ENCODE measurements at regions not wholly inside any gene's neighbourhood (a gene's known extent, or its start where the extent isn't known, plus 50 kb on each side); places are given as distances from the start of the nearest gene placed in this dataset.

- Histone ChIP-seq H2AFZ (ENCODE audit: low read depth, low read length, poor library complexity, severe bottlenecking) (no peak overlapping the region), H3K4me2 (ENCODE audit: low read length) (no peak overlapping the region), H3K9me2 (ENCODE audit: insufficient read depth) (no peaks in the 10 kb centered on the region), H3K4me3 (replicated peaks in 1 of 2; ENCODE audit: low read depth in 1 of 2, low read length in 2 of 2) (no peak overlapping the region), H3K4me1 (ENCODE audit: control insufficient read depth in 1 of 2, insufficient read depth in 2 of 2, low read length in 2 of 2) (no peaks in the 10 kb centered on the region), H3K9me3 (ENCODE audit: control insufficient read depth in 1 of 2, insufficient read depth in 1 of 2, low read depth in 1 of 2, low read length in 2 of 2) (no peaks in the 10 kb centered on the region), H4K20me1 (ENCODE audit: insufficient read depth) (no peaks in the 10 kb centered on the region), H3K27ac (ENCODE audit: low read depth, low read length) (no peak overlapping the region), H3K79me2 (ENCODE audit: insufficient read depth, low read length) (no peaks in the 10 kb centered on the region), H3K9ac (ENCODE audit: low read length) (no peak overlapping the region), H3K36me3 (ENCODE audit: control insufficient read depth in 1 of 2, insufficient read depth in 2 of 2, low read length in 2 of 2) (no peaks in the 10 kb centered on the region), H3K27me3 (ENCODE audit: insufficient read depth, low read length) (peaks cover 27% of the 10 kb centered on the region)
- intact Hi-C loops (cut with micrococcal nuclease), result no loop called here
- ATAC-seq, result no peak
- DNase-seq (ENCODE audit: low read depth, low spot score), result no peak
- ChIA-PET POLR2A (no interaction called here), RAD21 (ENCODE audit: low non-redundant PET in 1 of 2, low total read pairs in 2 of 2, uncharacterized antibody in 2 of 2, unreplicated experiment in 2 of 2) (no interaction called here), CTCF (interaction anchor here (1.6 to 2.2 kb wide), 2 partner anchors 8 to 21 kb away, joined by 7 to 11 read pairs; no protein-coding TSS in a partner anchor)
- no peak for TF ChIP-seq ZFX (IDR thresholded peaks at IDR 0.05)
- no TSS peak for BruUV-seq (replicated peaks)
Measured at GRCh38 chr1:204771358-204771757, 85.8 kb upstream of the LRRN2 start.

- H3K27me3 ChIP-seq (ENCODE audit: insufficient read depth, low read length), result peaks cover 20% of the 10 kb centered on the region
- H3K9ac ChIP-seq (ENCODE audit: low read length), result no peak overlapping the region
- intact Hi-C loops (cut with micrococcal nuclease), result no loop called here
- H3K27ac ChIP-seq (ENCODE audit: low read depth, low read length), result no peak overlapping the region
- no peak overlapping the region for H3K4me3 ChIP-seq (replicated peaks in 1 of 2; ENCODE audit: low read depth in 1 of 2, low read length in 2 of 2)
- H2AFZ ChIP-seq (ENCODE audit: low read depth, low read length, poor library complexity, severe bottlenecking), result no peak overlapping the region
- H4K20me1 ChIP-seq (ENCODE audit: insufficient read depth), result no peaks in the 10 kb centered on the region
- H3K79me2 ChIP-seq (ENCODE audit: insufficient read depth, low read length), result no peaks in the 10 kb centered on the region
- no peaks in the 10 kb centered on the region for H3K9me3 ChIP-seq (ENCODE audit: control insufficient read depth in 1 of 2, insufficient read depth in 1 of 2, low read depth in 1 of 2, low read length in 2 of 2)
- no TSS peak for BruUV-seq (replicated peaks)
- no peak overlapping the region for H3K4me2 ChIP-seq (ENCODE audit: low read length)
- CTCF ChIA-PET, result interaction anchor here (1.3 to 1.6 kb wide), 2 partner anchors 10 kb away, joined by 6 to 7 read pairs; no protein-coding TSS in a partner anchor
- RAD21 ChIA-PET (ENCODE audit: low non-redundant PET in 1 of 2, low total read pairs in 2 of 2, uncharacterized antibody in 2 of 2, unreplicated experiment in 2 of 2), result no interaction called here
- DNase-seq (ENCODE audit: low read depth, low spot score), result no peak
- TF ChIP-seq MAX (IDR thresholded peaks at IDR 0.05), result no peak
- TF ChIP-seq FOSL1 (IDR thresholded peaks at IDR 0.05; ENCODE audit: low read depth), result no peak
- TF ChIP-seq SRF (IDR thresholded peaks at IDR 0.05; ENCODE audit: low read depth), result no peak
- TF ChIP-seq CEBPB (IDR thresholded peaks at IDR 0.05; ENCODE audit: low read depth), result no peak
- POLR2A ChIA-PET, result no interaction called here
- H3K9me2 ChIP-seq (ENCODE audit: insufficient read depth), result no peaks in the 10 kb centered on the region
- no peaks in the 10 kb centered on the region for H3K4me1 ChIP-seq (ENCODE audit: control insufficient read depth in 1 of 2, insufficient read depth in 2 of 2, low read length in 2 of 2)
- ATAC-seq, result no peak
- no peaks in the 10 kb centered on the region for H3K36me3 ChIP-seq (ENCODE audit: control insufficient read depth in 1 of 2, insufficient read depth in 2 of 2, low read length in 2 of 2)
Measured at GRCh38 chr1:204773246-204773645, 87.7 kb upstream of the LRRN2 start.
